GM12878 (cell line): ENCODE measurements at regions not wholly inside any gene's neighbourhood (a gene's known extent, or its start where the extent isn't known, plus 50 kb on each side); places are given as distances from the start of the nearest gene placed in this dataset.

Experiments
- ATAC-seq: fragments of 200-7000 bp; cut with Tn5 transposase; 3 replicates; pipeline ENCODE4 v1.9.1; 2020; ENCODE audit warnings: mild to moderate bottlenecking, moderate library complexity
- BruUV-seq: library from RNA; stranded (reverse); fragments of 400-500 nt; replicated peaks from 2 replicates; lab custom pipeline; 2021; lab: Mats Ljungman, UMichigan
- CTCF ChIA-PET: fragments of 300-600 bp; sonication (Branson Sonifier 250); formaldehyde crosslinking; extraction: SDS; loops from one replicate; lab custom pipeline; 2021; ENCODE audit warnings: inconsistent platforms; lab: Yijun Ruan, JAX
- POLR2A ChIA-PET: fragments of 350-600 bp; formaldehyde crosslinking; extraction: SDS; loops from one replicate; lab custom pipeline; 2021; ENCODE audit warnings: inconsistent platforms; lab: Charles Lee
- RAD21 ChIA-PET: fragments of 300-600 bp; sonication (Branson Sonifier 250); formaldehyde crosslinking; loops from one replicate; lab custom pipeline; 2023; ENCODE audit warnings: antibody characterized with exemption; ENCODE audit not compliant: unreplicated experiment; lab: Charles Lee
- SMC1A ChIA-PET: fragments of 300-600 bp; sonication (Branson Sonifier 250); formaldehyde crosslinking; loops from one replicate; lab custom pipeline; 2023; ENCODE audit not compliant: unreplicated experiment, uncharacterized antibody; lab: Charles Lee
- DNase-seq: peaks from one replicate; pipeline ENCODE4 v3.0.0-alpha.2; 2011; ENCODE audit warnings: low read depth, low spot score
- FAIRE-seq: peaks from 3 replicates; lab custom pipeline; 2011; peaks lifted over from hg19 to GRCh38; lab: Jason Lieb, UNC
- H2AFZ ChIP-seq: 2 replicates; pipeline ENCODE4 v1.6.0; 2011; ENCODE audit warnings: low read depth, low read length, control low read depth; ENCODE audit not compliant: control insufficient read depth
- H3K27ac ChIP-seq: 2 replicates; pipeline ENCODE4 v1.5.1; 2011; ENCODE audit warnings: control low read depth; ENCODE audit not compliant: control insufficient read depth, insufficient read depth
- H3K27me3 ChIP-seq, 2 experiments: replicated peaks in 1 of 2; 2 replicates each; pipeline versions ENCODE4 v1.6.0 to v1.6.1; 2011; ENCODE audit warnings: low read length in 1 of 2; ENCODE audit not compliant: control insufficient read depth in 2 of 2, insufficient read depth in 2 of 2
- H3K36me3 ChIP-seq, 2 experiments: 2 replicates each; pipeline ENCODE4 v1.5.1; 2011; ENCODE audit warnings: low read length in 1 of 2; ENCODE audit not compliant: control insufficient read depth in 2 of 2, insufficient read depth in 2 of 2
- H3K4me1 ChIP-seq: 2 replicates; pipeline ENCODE4 v1.6.1; 2011; ENCODE audit warnings: mild to moderate bottlenecking, low read length, moderate library complexity, mixed read lengths; ENCODE audit not compliant: control insufficient read depth, insufficient read depth
- H3K4me2 ChIP-seq: 2 replicates; pipeline ENCODE4 v1.6.0; 2011; ENCODE audit warnings: control low read depth; ENCODE audit not compliant: control insufficient read depth, insufficient read depth
- H3K4me3 ChIP-seq: fragments of 200-600 bp; sonication (generic); 2 replicates; pipeline ENCODE4 v1.5.1; 2016
- H3K79me2 ChIP-seq: 2 replicates; pipeline ENCODE4 v1.6.0; 2011; ENCODE audit warnings: low read length; ENCODE audit not compliant: control insufficient read depth, insufficient read depth
- H3K9ac ChIP-seq: 2 replicates; pipeline ENCODE4 v1.8.0; 2011; ENCODE audit warnings: low read length, control low read depth, mixed read lengths; ENCODE audit not compliant: control insufficient read depth, insufficient read depth
- H3K9me3 ChIP-seq: replicated peaks from 3 replicates; pipeline ENCODE4 v1.5.1; 2011; ENCODE audit warnings: mild to moderate bottlenecking, low read length; ENCODE audit not compliant: control insufficient read depth, insufficient read depth
- H4K20me1 ChIP-seq: 2 replicates; pipeline ENCODE4 v1.6.0; 2011; ENCODE audit not compliant: control insufficient read depth, insufficient read depth
- ASH2L ChIP-seq: fragments of 300-600, 200-600 bp; sonication (generic); IDR thresholded peaks from 2 replicates; pipeline ENCODE4 v1.6.1; 2017; ENCODE audit warnings: low read depth, mild to moderate bottlenecking, borderline replicate concordance
- IKZF1 ChIP-seq: fragments of 450-650 bp; conservative IDR thresholded peaks from 2 replicates; pipeline ENCODE4 v1.6.1; 2017; ENCODE audit warnings: antibody characterized with exemption, mild to moderate bottlenecking
- MTA2 ChIP-seq: fragments of 450-650 bp; IDR thresholded peaks from 2 replicates; pipeline ENCODE4 v1.6.1; 2016; ENCODE audit warnings: low read depth, mild to moderate bottlenecking, moderate library complexity
- MXI1 ChIP-seq: fragments of 150-350 bp; IDR thresholded peaks from 2 replicates; pipeline ENCODE4 v1.6.1; 2011; ENCODE audit warnings: low read depth, mild to moderate bottlenecking, inconsistent platforms, low read length, improper control_type of control experiment
- RAD21 ChIP-seq: IDR thresholded peaks from 2 replicates; pipeline ENCODE4 v1.6.1; 2011; ENCODE audit warnings: mild to moderate bottlenecking, low read depth, low read length, moderate library complexity; ENCODE audit not compliant: insufficient read depth
- RELA ChIP-seq: fragments of 450-650 bp; IDR thresholded peaks from 2 replicates; pipeline ENCODE4 v1.8.0; 2014; ENCODE audit warnings: borderline replicate concordance; ENCODE audit not compliant: partially characterized antibody
- ZZZ3 ChIP-seq: IDR thresholded peaks from 2 replicates; pipeline ENCODE4 v1.6.1; 2011; ENCODE audit warnings: low read depth; ENCODE audit not compliant: control insufficient read depth, insufficient read length
- WGBS: methylation state at CpG from one replicate; pipeline ENCODE4 v1.1.6; 2016; ENCODE audit warnings: low lambda C conversion rate; ENCODE audit not compliant: insufficient replicate concordance, insufficient coverage; ENCODE audit errors: missing lambda C conversion rate; 5-methylcytosine and 5-hydroxymethylcytosine counted together
- in situ Hi-C: fragments of 300-500 bp; cut with MboI; formaldehyde crosslinking; loops from 9 replicates; pipeline ENCODE4 v1.14.3; 2018; ENCODE audit warnings: mixed read lengths
- intact Hi-C: fragments of 100-400 bp; cut with micrococcal nuclease; formaldehyde crosslinking; loops from one replicate; pipeline ENCODE4 v1.14.2; 2022; ENCODE audit not compliant: unreplicated experiment

- TF ChIP-seq RAD21 (peak; percentile 50), ZZZ3 (no peak), MTA2 (no peak)
Measured at GRCh38 chr1:238252033-238252802, 361.5 kb upstream of the ZP4 start (continued).

- SMC1A ChIA-PET, result interaction anchor here (0.9 to 2.8 kb wide), 7 partner anchors 10 to 870 kb away, joined by 3 to 10 read pairs (median 4); no protein-coding TSS in a partner anchor
- POLR2A ChIA-PET, result no interaction called here
Measured at GRCh38 chr1:238248356-238248755, 357.6 kb upstream of the ZP4 start.

More at GRCh38 chr1:238248356-238248755, 357.6 kb upstream of the ZP4 start:
- no peak overlapping the region for H3K4me2 ChIP-seq
- CTCF ChIA-PET, result interaction anchor here (0.7 to 4.8 kb wide), 3 partner anchors 10 to 384 kb away, joined by 3 to 24 read pairs (median 4); no protein-coding TSS in a partner anchor
- in situ Hi-C loops (no loop called here), intact Hi-C loops (no loop called here)
- H3K27me3 ChIP-seq, result no peaks in the 10 kb centered on the region
- no peak overlapping the region for H3K9ac ChIP-seq
- H3K4me3 ChIP-seq, result no peak overlapping the region
- DNase-seq (no peak), FAIRE-seq (no peak), ATAC-seq (no peak)
- no peak overlapping the region for H3K27ac ChIP-seq
- WGBS, result 29% methylated on average over 3 of the region's 3 CpGs
- no TSS peak for BruUV-seq
- no peaks in the 10 kb centered on the region for H4K20me1 ChIP-seq
- RAD21 ChIA-PET, result interaction anchor here (1.3 kb wide), 1 partner anchor 10 kb away, joined by 3 read pairs; no protein-coding TSS in a partner anchor
- TF ChIP-seq IKZF1, result no peak
- no peak for TF ChIP-seq MXI1
- no peak for TF ChIP-seq RELA
- TF ChIP-seq ASH2L, result no peak
- no peaks in the 10 kb centered on the region for H3K4me1 ChIP-seq
- H3K79me2 ChIP-seq, result no peaks in the 10 kb centered on the region
- H3K9me3 ChIP-seq, result no peaks in the 10 kb centered on the region
- H2AFZ ChIP-seq, result no peak overlapping the region
- no peaks in the 10 kb centered on the region for H3K36me3 ChIP-seq
